ENCODE measurements at regions not wholly inside any gene's neighbourhood (a gene's known extent, or its start where the extent isn't known, plus 50 kb on each side); places are given as distances from the start of the nearest gene placed in this dataset.

- no peak for FAIRE-seq
Observed at GRCh38 chr6:145483191-145483996, 251.9 kb downstream of the EPM2A start.

- no peak for FAIRE-seq
Observed at GRCh38 chr6:145485288-145485687, 250.0 kb downstream of the EPM2A start.

- no peak for FAIRE-seq
Observed at GRCh38 chr6:145486306-145486705, 249.0 kb downstream of the EPM2A start.

- FAIRE-seq, result no peak
Observed at GRCh38 chr6:145489583-145489982, 245.7 kb downstream of the EPM2A start.

- FAIRE-seq, result no peak
Observed at GRCh38 chr6:145490068-145490467, 245.3 kb downstream of the EPM2A start.

- no peak for FAIRE-seq
Observed at GRCh38 chr6:145491126-145491525, 244.2 kb downstream of the EPM2A start.

- FAIRE-seq, result no peak
Observed at GRCh38 chr6:145497006-145497405, 238.3 kb downstream of the EPM2A start.

- FAIRE-seq, result no peak
Observed at GRCh38 chr6:145498425-145498824, 236.9 kb downstream of the EPM2A start.

- FAIRE-seq, result no peak
Observed at GRCh38 chr6:145502416-145502815, 232.9 kb downstream of the EPM2A start.

GRCh38 chr6:145506136-145506535, 229.2 kb downstream of the EPM2A start:
- FAIRE-seq, result no peak

- FAIRE-seq, result no peak
Observed at GRCh38 chr6:145506565-145506964, 228.8 kb downstream of the EPM2A start.

GRCh38 chr6:145507239-145507638, 228.1 kb downstream of the EPM2A start:
- no peak for FAIRE-seq

- FAIRE-seq, result no peak
Observed at GRCh38 chr6:145508107-145508506, 227.2 kb downstream of the EPM2A start.

GRCh38 chr6:145517492-145517891, 217.8 kb downstream of the EPM2A start:
- no peak for FAIRE-seq

- no peak for FAIRE-seq
Observed at GRCh38 chr6:145525038-145525437, 210.3 kb downstream of the EPM2A start.

- FAIRE-seq, result no peak
Observed at GRCh38 chr6:145529582-145529981, 205.7 kb downstream of the EPM2A start.

GRCh38 chr6:145530454-145530853, 204.9 kb downstream of the EPM2A start:
- FAIRE-seq, result no peak

- no peak for FAIRE-seq
Observed at GRCh38 chr6:145531032-145531431, 204.3 kb downstream of the EPM2A start.

- FAIRE-seq, result no peak
Observed at GRCh38 chr6:145531822-145532221, 203.5 kb downstream of the EPM2A start.

- FAIRE-seq, result no peak
Observed at GRCh38 chr6:145532361-145532760, 203.0 kb downstream of the EPM2A start.

GRCh38 chr6:145534989-145535388, 200.3 kb downstream of the EPM2A start:
- FAIRE-seq, result no peak

GRCh38 chr6:145538989-145539388, 196.3 kb downstream of the EPM2A start:
- FAIRE-seq, result no peak

- FAIRE-seq, result no peak
Observed at GRCh38 chr6:145539831-145540230, 195.5 kb downstream of the EPM2A start.

GRCh38 chr6:145540741-145541140, 194.6 kb downstream of the EPM2A start:
- FAIRE-seq, result no peak

- no peak for FAIRE-seq
Observed at GRCh38 chr6:145544041-145544440, 191.3 kb downstream of the EPM2A start.
